Testis (tissue), 2 donors: ENCODE measurements at regions not wholly inside any gene's neighbourhood (a gene's known extent, or its start where the extent isn't known, plus 50 kb on each side); places are given as distances from the start of the nearest gene placed in this dataset.

ENCODE experiments used
- CTCF ChIP-seq, 3 experiments: fragments of 450-650 bp in 2 of 3; fragments of 200-600 bp in 1 of 3; sonication (generic) in 1 of 3; IDR thresholded peaks; one replicate each; pipeline ENCODE4 v1.5.1; 2016 to 2019; ENCODE audit warnings: antibody characterized with exemption in 3 of 3, mild to moderate bottlenecking in 2 of 3, moderate library complexity in 1 of 3
- POLR2A ChIP-seq: fragments of 450-650 bp; IDR thresholded peaks from one replicate; pipeline ENCODE4 v1.6.1; 2017; ENCODE audit warnings: antibody characterized with exemption, mild to moderate bottlenecking, moderate library complexity

- no peak for TF ChIP-seq CTCF (IDR thresholded peaks at IDR 0.05)
- no peak for TF ChIP-seq POLR2A
Measured at GRCh38 chr4:111880116-111880515, 265.1 kb upstream of the FAM241A start.
